Sigmoid colon (tissue), 6 donors: ENCODE measurements at regions not wholly inside any gene's neighbourhood (a gene's known extent, or its start where the extent isn't known, plus 50 kb on each side); places are given as distances from the start of the nearest gene placed in this dataset.

Experiments
- DNase-seq: peaks from one replicate; pipeline ENCODE4 v3.0.0-alpha.2; 2019
- H3K27ac ChIP-seq, 4 donors: fragments of 200-600 bp; sonication (generic); one replicate each; pipeline ENCODE4 v1.5.1; 2016 to 2019; ENCODE audit warnings: mild to moderate bottlenecking in 1 of 4
- H3K27me3 ChIP-seq, 3 donors: fragments of 200-600 bp; sonication (generic); one replicate each; pipeline ENCODE4 v1.5.1; 2019; ENCODE audit warnings: mild to moderate bottlenecking in 1 of 3
- H3K36me3 ChIP-seq, 4 donors: fragments of 200-600 bp; sonication (generic); one replicate each; pipeline ENCODE4 v1.5.1; 2016 to 2019
- H3K4me1 ChIP-seq, 4 donors: fragments of 200-600 bp; sonication (generic); one replicate each; pipeline ENCODE4 v1.5.1; 2017 to 2019
- H3K4me3 ChIP-seq, 4 donors: fragments of 200-600 bp; sonication (generic); one replicate each; pipeline ENCODE4 v1.5.1; 2017 to 2019; ENCODE audit warnings: mild to moderate bottlenecking in 2 of 4, moderate library complexity in 1 of 4
- H3K9me3 ChIP-seq, 4 donors: fragments of 200-600 bp in 3 of 4; sonication (generic) in 3 of 4; one replicate each; pipeline versions ENCODE4 v1.5.1 to v1.6.1; 2013 to 2019
- EP300 ChIP-seq, 4 donors: sonication (generic); formaldehyde crosslinking; IDR thresholded peaks; one replicate each; pipeline ENCODE4 v1.6.1; 2017; ENCODE audit warnings: antibody characterized with exemption in 4 of 4
- POLR2A ChIP-seq, 2 donors: fragments of 450-650 bp; IDR thresholded peaks; one replicate each; pipeline ENCODE4 v1.6.1; 2016; ENCODE audit warnings: antibody characterized with exemption in 2 of 2, mild to moderate bottlenecking in 2 of 2, moderate library complexity in 2 of 2
- POLR2AphosphoS5 ChIP-seq, 4 donors: sonication (generic); formaldehyde crosslinking; IDR thresholded peaks; one replicate each; pipeline ENCODE4 v1.6.1; 2017; ENCODE audit warnings: antibody characterized with exemption in 4 of 4
- WGBS, 2 donors: extraction: QIAGEN DNeasy Blood & Tissue Kit; methylation state at CpG; one replicate each; pipeline ENCODE4 v1.1.7; 2013; 5-methylcytosine and 5-hydroxymethylcytosine counted together
- intact Hi-C: fragments of 100-400 bp; cut with DNase I; formaldehyde crosslinking; loops from one replicate; pipeline ENCODE4 v1.15.1; 2023
- TF ChIP-seq, protein P1 (sequence below), 4 experiments: fragments of 450-650 bp in 3 of 4; fragments of 200-600 bp in 1 of 4; IDR thresholded peaks; one replicate each; pipeline ENCODE4 v1.5.1; 2016 to 2019; ENCODE audit warnings: antibody characterized with exemption in 4 of 4, mild to moderate bottlenecking in 3 of 4, moderate library complexity in 2 of 4
- donor health status: healthy with polysubstance abuse.
- donor health status: healthy.

DNA sequence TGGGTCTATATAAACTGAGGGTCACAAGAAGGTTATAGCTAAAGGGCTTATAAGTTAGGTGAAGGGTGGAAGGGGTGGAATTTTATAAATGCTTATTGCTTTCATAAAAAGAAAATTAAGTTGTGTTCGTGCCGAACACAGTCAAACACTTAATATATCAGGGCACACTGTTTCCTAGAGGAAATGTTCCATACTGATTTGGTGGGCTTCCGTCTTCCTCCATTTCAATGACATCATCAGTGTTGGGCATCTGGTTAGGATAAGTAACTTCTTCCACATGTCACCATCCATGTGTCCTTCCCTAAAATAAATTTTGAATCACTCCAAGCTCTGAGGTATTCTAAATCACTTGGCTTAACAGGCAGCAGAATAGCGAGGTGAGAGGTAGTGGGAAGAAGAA is 466.4 kb downstream of the MED13L start:
- no peaks in the 10 kb centered on the region for H3K4me1 ChIP-seq

DNA sequence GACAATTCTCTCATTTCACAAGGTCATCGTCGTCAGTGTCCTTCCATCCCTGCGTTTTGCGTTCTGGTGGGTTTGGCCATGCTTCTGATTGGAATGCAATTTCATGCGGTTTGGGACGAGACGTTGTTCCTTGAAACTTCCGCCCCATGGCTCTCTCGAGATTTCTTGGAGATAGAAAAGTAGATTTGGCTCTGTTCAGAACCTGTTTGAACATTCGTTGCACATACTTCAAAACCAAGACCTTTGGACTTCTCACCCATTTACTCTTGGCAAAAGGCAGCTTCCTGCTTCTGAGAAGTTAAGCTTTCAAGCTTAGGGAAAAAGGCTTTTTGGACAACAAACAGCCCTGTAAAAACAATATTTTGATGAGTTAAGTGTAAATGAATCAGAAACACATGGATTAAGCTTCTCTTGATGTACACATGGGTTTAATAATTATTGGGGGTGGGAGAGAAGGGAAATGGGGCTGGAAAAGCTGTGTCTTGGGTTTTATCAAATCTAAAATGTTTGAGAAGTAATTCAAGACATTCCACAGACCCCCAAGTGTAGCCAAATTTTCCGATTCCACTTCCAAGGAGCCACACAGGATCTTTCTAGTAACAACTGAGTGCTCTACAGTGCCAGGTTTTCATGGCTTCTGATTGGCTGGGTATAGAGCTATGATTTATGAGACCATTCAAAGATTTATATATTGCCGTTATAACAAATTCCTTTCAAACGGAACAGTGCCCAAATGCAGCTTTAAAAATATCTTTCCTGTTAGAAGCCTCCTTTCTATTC is 467.2 kb downstream of the MED13L start:
- H3K4me1 ChIP-seq: no peaks in the 10 kb centered on the region
- H3K27me3 ChIP-seq: peaks cover 0 to 27% (median 0%) of the 10 kb centered on the region in 3 donors
- no peak overlapping the region for H3K27ac ChIP-seq
- TF ChIP-seq EP300 (IDR thresholded peaks at IDR 0.05) (no peak), POLR2AphosphoS5 (IDR thresholded peaks at IDR 0.05) (no peak), POLR2A (IDR thresholded peaks at IDR 0.05) (no peak)
- TF ChIP-seq, protein P1, sequence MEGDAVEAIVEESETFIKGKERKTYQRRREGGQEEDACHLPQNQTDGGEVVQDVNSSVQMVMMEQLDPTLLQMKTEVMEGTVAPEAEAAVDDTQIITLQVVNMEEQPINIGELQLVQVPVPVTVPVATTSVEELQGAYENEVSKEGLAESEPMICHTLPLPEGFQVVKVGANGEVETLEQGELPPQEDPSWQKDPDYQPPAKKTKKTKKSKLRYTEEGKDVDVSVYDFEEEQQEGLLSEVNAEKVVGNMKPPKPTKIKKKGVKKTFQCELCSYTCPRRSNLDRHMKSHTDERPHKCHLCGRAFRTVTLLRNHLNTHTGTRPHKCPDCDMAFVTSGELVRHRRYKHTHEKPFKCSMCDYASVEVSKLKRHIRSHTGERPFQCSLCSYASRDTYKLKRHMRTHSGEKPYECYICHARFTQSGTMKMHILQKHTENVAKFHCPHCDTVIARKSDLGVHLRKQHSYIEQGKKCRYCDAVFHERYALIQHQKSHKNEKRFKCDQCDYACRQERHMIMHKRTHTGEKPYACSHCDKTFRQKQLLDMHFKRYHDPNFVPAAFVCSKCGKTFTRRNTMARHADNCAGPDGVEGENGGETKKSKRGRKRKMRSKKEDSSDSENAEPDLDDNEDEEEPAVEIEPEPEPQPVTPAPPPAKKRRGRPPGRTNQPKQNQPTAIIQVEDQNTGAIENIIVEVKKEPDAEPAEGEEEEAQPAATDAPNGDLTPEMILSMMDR (IDR thresholded peaks at IDR 0.05): no peak
- H3K36me3 ChIP-seq: no peaks in the 10 kb centered on the region
- WGBS, 2 donors: 14 to 52% methylated on average over 13 of the region's 13 CpGs
- intact Hi-C loops: no loop called here
- DNase-seq: no peak
- H3K4me3 ChIP-seq: no peak overlapping the region
- peaks cover 0 to 5% (median 0%) of the 10 kb centered on the region in 4 donors for H3K9me3 ChIP-seq

More for the DNA sequence above, 466.4 kb downstream of the MED13L start:
- no peak for DNase-seq
- Histone ChIP-seq H3K27ac (no peak overlapping the region), H3K36me3 (no peaks in the 10 kb centered on the region), H3K27me3 (peaks cover 0 to 27% (median 0%) of the 10 kb centered on the region in 3 donors), H3K4me3 (no peak overlapping the region), H3K9me3 (peaks cover 0 to 5% (median 0%) of the 10 kb centered on the region in 4 donors)
- WGBS, 2 donors: 44 to 63% methylated on average over 4 of the region's 4 CpGs
- TF ChIP-seq, protein P1 (IDR thresholded peaks at IDR 0.05): no peak
- TF ChIP-seq POLR2A (IDR thresholded peaks at IDR 0.05) (no peak), POLR2AphosphoS5 (IDR thresholded peaks at IDR 0.05) (no peak), EP300 (IDR thresholded peaks at IDR 0.05) (no peak)
- intact Hi-C loops: no loop called here

DNA sequence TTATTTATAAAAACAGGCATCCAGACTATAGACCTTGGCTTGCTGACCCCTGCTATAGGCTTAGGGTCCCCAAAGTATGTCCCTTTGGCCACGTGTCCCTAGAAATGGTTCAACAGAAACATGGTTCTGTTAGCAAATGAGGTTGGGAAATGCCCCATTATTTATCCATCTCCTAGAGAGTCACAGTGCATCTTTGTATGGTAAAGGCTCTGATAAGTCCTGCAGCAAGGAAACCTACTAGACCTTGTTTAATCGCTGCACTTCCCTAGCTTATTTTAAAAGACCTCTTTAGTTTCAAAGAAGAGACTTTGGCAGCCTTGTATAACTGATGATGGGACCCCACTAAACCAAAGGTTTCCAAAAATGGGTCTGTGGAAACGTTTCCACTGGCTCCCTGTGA is 471.5 kb downstream of the MED13L start:
- WGBS, 2 donors: 81 to 83% methylated on average over 3 of the region's 3 CpGs
- H3K36me3 ChIP-seq: no peaks in the 10 kb centered on the region
- peaks cover 0 to 11% (median 0%) of the 10 kb centered on the region in 3 donors for H3K27me3 ChIP-seq
- no peak overlapping the region for H3K4me3 ChIP-seq
- no peak for DNase-seq
- H3K4me1 ChIP-seq: no peaks in the 10 kb centered on the region
- TF ChIP-seq, protein P1 (IDR thresholded peaks at IDR 0.05): no peak
- no peak for TF ChIP-seq EP300 (IDR thresholded peaks at IDR 0.05)
- no peak for TF ChIP-seq POLR2A (IDR thresholded peaks at IDR 0.05)
- TF ChIP-seq POLR2AphosphoS5 (IDR thresholded peaks at IDR 0.05): no peak
- intact Hi-C loops: no loop called here
- no peak overlapping the region for H3K27ac ChIP-seq
- H3K9me3 ChIP-seq: no peaks in the 10 kb centered on the region

DNA sequence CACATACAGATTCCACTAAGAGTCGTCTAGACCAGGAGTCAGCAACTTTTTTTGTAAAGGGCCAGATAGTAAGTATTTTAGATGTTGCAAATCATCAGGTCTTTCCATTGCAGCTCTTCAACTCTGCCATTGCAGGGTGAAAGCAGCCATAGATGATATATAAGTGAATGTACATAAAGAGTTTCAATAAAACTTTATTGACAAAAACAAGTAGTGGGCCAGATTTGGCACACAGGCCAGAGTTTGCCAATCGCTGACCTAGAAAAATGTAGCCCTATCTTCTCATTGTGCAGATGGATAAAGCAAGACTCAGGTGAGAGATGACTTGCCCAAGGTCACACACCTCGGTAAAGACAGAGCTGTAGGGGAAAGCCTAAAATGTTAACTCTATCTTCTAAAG is 474.7 kb downstream of the MED13L start:
- intact Hi-C loops: no loop called here
- Histone ChIP-seq H3K27ac (no peak overlapping the region), H3K4me1 (no peaks in the 10 kb centered on the region), H3K9me3 (no peaks in the 10 kb centered on the region), H3K27me3 (no peaks in the 10 kb centered on the region), H3K4me3 (no peak overlapping the region), H3K36me3 (no peaks in the 10 kb centered on the region)
- TF ChIP-seq, protein P1 (IDR thresholded peaks at IDR 0.05): no peak
- TF ChIP-seq POLR2AphosphoS5 (IDR thresholded peaks at IDR 0.05) (no peak), POLR2A (IDR thresholded peaks at IDR 0.05) (no peak), EP300 (IDR thresholded peaks at IDR 0.05) (no peak)
- no peak for DNase-seq
- WGBS, 2 donors: 86 to 89% methylated on average over 3 of the region's 3 CpGs
